Activated CD4-positive, alpha-beta memory T cell treated with anti-CD3 and anti-CD28 coated beads, Interleukin-2, amount 10 ng/mL, durations not matched to agents 7 days and 5 days (primary cell): ENCODE measurements at regions not wholly inside any gene's neighbourhood (a gene's known extent, or its start where the extent isn't known, plus 50 kb on each side); places are given as distances from the start of the nearest gene placed in this dataset.

ENCODE experiments used
- CTCF ChIA-PET: fragments of 350-600 bp; sonication (Branson Sonifier 250); formaldehyde crosslinking; loops from one replicate; lab custom pipeline; 2021; ENCODE audit warnings: antibody characterized with exemption, inconsistent platforms; lab: Charles Lee
- POLR2A ChIA-PET: fragments of 350-600 bp; sonication (Branson Sonifier 250); formaldehyde crosslinking; loops from one replicate; lab custom pipeline; 2021; ENCODE audit warnings: antibody characterized with exemption; lab: Charles Lee
- DNase-seq: peaks from one replicate; pipeline ENCODE4 v3.0.0-alpha.2; 2020
- H3K27ac Mint-ChIP-seq: one replicate; pipeline ENCODE4 v1.8.0; 2021; ENCODE audit warnings: mild to moderate bottlenecking, mixed read lengths
- H3K27me3 Mint-ChIP-seq: one replicate; pipeline ENCODE4 v1.8.0; 2021; ENCODE audit warnings: mixed read lengths
- H3K36me3 Mint-ChIP-seq: one replicate; pipeline ENCODE4 v1.8.0; 2021; ENCODE audit warnings: low read depth, mixed read lengths
- H3K4me1 Mint-ChIP-seq: one replicate; pipeline ENCODE4 v1.8.0; 2021; ENCODE audit warnings: mixed read lengths
- H3K4me3 Mint-ChIP-seq: one replicate; pipeline ENCODE4 v1.8.0; 2021; ENCODE audit warnings: mild to moderate bottlenecking, mixed read lengths
- H3K9me3 Mint-ChIP-seq: one replicate; pipeline ENCODE4 v1.8.0; 2021; ENCODE audit warnings: mixed read lengths

DNA sequence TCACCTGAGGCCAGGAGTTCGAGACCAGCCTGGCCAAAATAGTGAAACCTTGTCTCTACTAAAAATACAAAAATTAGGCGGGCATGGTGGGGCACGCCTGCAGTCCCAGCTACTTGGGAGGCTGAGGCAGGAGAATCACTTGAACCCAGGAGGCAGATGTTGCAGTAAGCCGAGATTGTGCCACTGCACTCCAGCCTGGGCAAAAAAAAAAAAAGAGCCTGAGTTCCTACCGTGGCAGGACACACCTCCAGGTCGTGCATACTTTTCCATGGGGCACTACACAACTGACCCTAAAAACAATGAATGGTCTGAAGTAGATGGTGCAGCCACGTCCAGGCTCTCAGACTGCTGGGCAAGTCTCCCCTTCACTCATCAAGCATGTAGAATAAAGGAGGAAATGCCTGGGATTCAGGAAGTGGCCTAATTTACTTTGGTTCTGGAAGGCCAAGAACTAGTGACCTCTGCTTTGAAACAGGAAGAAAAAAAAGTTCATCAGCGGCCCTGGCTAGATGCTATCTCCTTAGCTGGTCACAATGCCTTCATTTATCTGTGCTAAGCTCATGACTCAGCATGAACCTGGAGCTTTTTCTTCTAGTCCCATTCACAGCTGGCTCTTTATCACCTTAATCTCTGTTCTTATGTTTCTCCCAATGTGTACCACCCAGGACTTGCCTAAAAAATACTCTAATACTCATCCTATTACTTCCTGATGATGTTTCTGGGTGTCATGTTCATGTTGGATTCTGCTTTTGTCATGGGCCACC lies 55.8 kb upstream of the OR6J1 start:
- peaks cover 39% of the 10 kb centered on the region for H3K27me3 Mint-ChIP-seq
- CTCF ChIA-PET: interaction anchor here (0.5 kb wide), 1 partner anchor 112 kb away, joined by 3 read pairs; no protein-coding TSS in a partner anchor
- no peak overlapping the region for H3K4me3 Mint-ChIP-seq

DNA sequence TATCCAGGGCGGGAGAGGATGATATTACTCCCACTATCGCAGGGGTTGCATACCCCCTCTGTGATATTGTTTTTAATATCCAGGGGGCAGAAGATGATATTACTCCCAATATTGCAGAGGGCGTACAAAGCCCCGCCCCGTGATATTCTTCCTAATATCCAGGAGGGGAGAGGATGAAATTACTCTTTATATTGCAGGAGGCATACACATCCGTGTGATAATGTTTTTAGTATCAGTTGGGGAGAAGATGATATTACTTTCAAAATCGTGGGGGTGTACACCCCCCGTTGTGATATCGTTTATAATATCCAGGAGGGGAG lies 52.9 kb upstream of the OXA1L start:
- Mint-ChIP-seq H3K4me1 (peaks cover 20% of the 10 kb centered on the region), H3K27me3 (peaks cover 31% of the 10 kb centered on the region), H3K36me3 (no peaks in the 10 kb centered on the region), H3K9me3 (no peaks in the 10 kb centered on the region), H3K4me3 (peak overlapping the region; percentile 82), H3K27ac (no peak overlapping the region)
- POLR2A ChIA-PET: interaction anchor here (0.6 kb wide), 1 partner anchor 21 kb away, joined by 3 read pairs; no protein-coding TSS in a partner anchor
- DNase-seq: no peak
- CTCF ChIA-PET: interaction anchor here (0.7 to 1.0 kb wide), 5 partner anchors 22 to 800 kb away, joined by 3 to 4 read pairs (median 3); no protein-coding TSS in a partner anchor

More for the DNA sequence above, 55.8 kb upstream of the OR6J1 start:
- H3K27ac Mint-ChIP-seq: no peak overlapping the region
- H3K9me3 Mint-ChIP-seq: no peaks in the 10 kb centered on the region
- H3K36me3 Mint-ChIP-seq: no peaks in the 10 kb centered on the region
- POLR2A ChIA-PET: no interaction called here
- no peaks in the 10 kb centered on the region for H3K4me1 Mint-ChIP-seq
- DNase-seq: no peak

DNA sequence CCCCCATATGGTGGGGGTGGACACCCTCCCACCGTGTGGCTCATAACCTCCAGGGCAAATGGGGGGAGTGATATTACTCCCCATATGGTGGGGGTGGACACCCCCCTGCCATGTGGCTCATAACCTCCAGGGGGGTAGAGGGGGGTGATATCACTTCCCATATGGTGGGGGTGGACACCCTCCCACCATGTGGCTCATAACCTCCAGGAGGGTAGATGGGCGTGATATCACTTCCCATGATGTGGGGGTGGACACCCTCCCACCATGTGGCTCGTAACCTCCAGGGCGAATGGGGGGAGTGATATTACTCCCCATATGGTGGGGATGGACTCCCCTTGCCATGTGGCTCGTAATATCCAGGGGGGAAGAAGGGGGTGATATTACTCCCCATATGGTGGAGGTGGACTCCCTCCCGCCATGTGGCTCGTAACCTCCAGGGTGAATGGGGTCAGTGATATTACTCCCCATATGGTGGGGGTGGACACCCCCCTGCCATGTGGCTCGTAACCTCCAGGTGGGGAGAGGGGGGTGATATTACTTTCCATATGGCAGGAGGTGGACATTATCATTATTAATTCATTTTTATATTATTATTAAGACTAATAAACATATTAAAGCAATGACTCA lies 51.2 kb upstream of the OXA1L start:
- Mint-ChIP-seq H3K36me3 (no peaks in the 10 kb centered on the region), H3K4me3 (no peak overlapping the region), H3K27ac (no peak overlapping the region), H3K4me1 (peaks cover 20% of the 10 kb centered on the region), H3K27me3 (peaks cover 25% of the 10 kb centered on the region), H3K9me3 (no peaks in the 10 kb centered on the region)
- no peak for DNase-seq
- POLR2A ChIA-PET: no interaction called here
- CTCF ChIA-PET: interaction anchor here (1.3 kb wide), 1 partner anchor 158 kb away, joined by 4 read pairs; no protein-coding TSS in a partner anchor

DNA sequence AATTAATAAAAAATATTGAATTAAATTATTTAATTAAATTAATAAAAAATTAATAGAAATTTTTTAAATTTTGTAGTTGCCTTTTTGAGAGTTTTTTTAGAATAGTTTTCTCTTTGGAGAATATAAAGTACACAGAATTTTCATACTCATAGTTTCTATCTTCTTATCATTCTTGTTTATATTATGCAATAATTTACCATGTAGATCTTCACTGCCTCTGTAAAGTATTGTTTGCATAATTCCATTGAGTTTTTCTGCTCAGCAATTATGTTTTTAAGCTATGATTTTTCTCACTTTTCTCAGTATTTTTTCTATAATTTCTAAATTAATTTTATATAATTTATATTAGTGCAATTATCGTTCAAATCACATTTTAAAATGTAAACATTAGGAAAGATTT lies 50.6 kb upstream of the OXA1L start:
- no peaks in the 10 kb centered on the region for H3K9me3 Mint-ChIP-seq
- DNase-seq: no peak
- peaks cover 20% of the 10 kb centered on the region for H3K4me1 Mint-ChIP-seq
- no peaks in the 10 kb centered on the region for H3K36me3 Mint-ChIP-seq
- ChIA-PET CTCF (interaction anchor here (1.3 kb wide), 1 partner anchor 157 kb away, joined by 4 read pairs; no protein-coding TSS in a partner anchor), POLR2A (no interaction called here)
- no peak overlapping the region for H3K4me3 Mint-ChIP-seq
- H3K27me3 Mint-ChIP-seq: peaks cover 25% of the 10 kb centered on the region
- no peak overlapping the region for H3K27ac Mint-ChIP-seq
